Upper lobe of right lung (tissue), 1 donor: ENCODE measurements at regions not wholly inside any gene's neighbourhood (a gene's known extent, or its start where the extent isn't known, plus 50 kb on each side); places are given as distances from the start of the nearest gene placed in this dataset.
"Not testable (repeated sequence)": the region's sequence is repeated elsewhere in the genome, so short reads cannot be mapped to it uniquely, and the experiment has no call there.

Source experiments
- ATAC-seq: fragments of 200-7000 bp; cut with Tn5 transposase; one replicate; pipeline ENCODE4 v1.9.1; 2020; ENCODE audit warnings: mild to moderate bottlenecking, moderate library complexity
- DNase-seq: peaks from one replicate; pipeline ENCODE4 v3.0.0-alpha.2; 2020
- H3K27ac ChIP-seq: fragments of 200-600 bp; one replicate; pipeline ENCODE4 v1.8.0; 2022
- H3K27me3 ChIP-seq: fragments of 200-600 bp; one replicate; pipeline ENCODE4 v1.8.0; 2022; ENCODE audit warnings: mild to moderate bottlenecking
- H3K36me3 ChIP-seq: fragments of 200-600 bp; one replicate; pipeline ENCODE4 v1.8.0; 2022
- H3K4me1 ChIP-seq: fragments of 200-600 bp; one replicate; pipeline ENCODE4 v1.8.0; 2022
- H3K4me3 ChIP-seq: fragments of 200-600 bp; one replicate; pipeline ENCODE4 v1.8.0; 2022; ENCODE audit warnings: mild to moderate bottlenecking
- H3K9me3 ChIP-seq: fragments of 200-600 bp; one replicate; pipeline ENCODE4 v1.8.0; 2022
- CTCF ChIP-seq: fragments of 200-600 bp; IDR thresholded peaks from one replicate; pipeline ENCODE4 v1.8.0; 2022; ENCODE audit warnings: antibody characterized with exemption
- intact Hi-C: fragments of 100-400 bp; cut with DNase I; formaldehyde crosslinking; loops from one replicate; pipeline ENCODE4 v1.11.0; 2022
- donor health status: DM: no; HTN: yes; CAD: no; lungs with severe emphysema.

- DNase-seq, result no peak
- intact Hi-C loops, result no loop called here
- Histone ChIP-seq H3K27ac (no peak overlapping the region), H3K4me1 (no peaks in the 10 kb centered on the region), H3K27me3 (no peaks in the 10 kb centered on the region), H3K9me3 (peaks cover 12% of the 10 kb centered on the region), H3K36me3 (no peaks in the 10 kb centered on the region), H3K4me3 (no peak overlapping the region)
- ATAC-seq, result no peak
- no peak for TF ChIP-seq CTCF
These were observed 100.5 kb upstream of the ARID1B start for GRCh38 chr6:156676721-156677120.

GRCh38 chr6:156674197-156674596 is 103.0 kb upstream of the ARID1B start:
- TF ChIP-seq CTCF, result no peak
- DNase-seq (no peak), ATAC-seq (no peak)
- no peaks in the 10 kb centered on the region for H3K4me1 ChIP-seq
- intact Hi-C loops, result no loop called here
- H3K27ac ChIP-seq, result no peak overlapping the region
- no peaks in the 10 kb centered on the region for H3K27me3 ChIP-seq
- H3K4me3 ChIP-seq, result no peak overlapping the region
- H3K36me3 ChIP-seq, result no peaks in the 10 kb centered on the region
- H3K9me3 ChIP-seq, result peaks cover 12% of the 10 kb centered on the region

- H3K27ac ChIP-seq, DNase-seq, H3K36me3 ChIP-seq, intact Hi-C loops, ATAC-seq, H3K4me3 ChIP-seq, H3K27me3 ChIP-seq, H3K4me1 ChIP-seq: not testable (repeated sequence)
- peaks cover 12% of the 10 kb centered on the region for H3K9me3 ChIP-seq
These were observed 107.1 kb upstream of the ARID1B start for GRCh38 chr6:156670097-156670496.

DNA sequence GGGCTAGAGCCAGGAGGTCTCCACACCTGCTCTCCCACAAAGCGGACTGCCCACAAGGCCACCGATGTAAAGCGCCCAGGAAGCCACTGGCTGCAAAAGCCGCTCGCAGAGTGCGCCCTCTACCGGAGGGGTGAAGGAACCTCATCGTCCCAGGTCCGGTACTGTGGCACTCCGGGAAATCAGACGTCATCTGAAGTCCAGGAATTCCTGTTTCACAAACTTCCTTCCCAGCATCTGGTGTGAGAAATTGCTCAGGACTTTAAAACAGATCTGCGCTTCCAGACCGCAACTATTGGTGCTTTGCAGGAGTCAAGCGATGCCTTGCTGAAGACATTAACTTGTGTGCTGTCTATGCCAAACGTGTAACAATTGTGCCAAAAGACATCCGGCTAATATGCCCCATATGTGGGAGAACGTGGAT is 115.1 kb upstream of the ARID1B start:
- no peaks in the 10 kb centered on the region for H3K9me3 ChIP-seq
- no peak overlapping the region for H3K27ac ChIP-seq
- DNase-seq (peak; percentile 69), ATAC-seq (peak; percentile 83)
- no peaks in the 10 kb centered on the region for H3K27me3 ChIP-seq
- no peak overlapping the region for H3K4me3 ChIP-seq
- intact Hi-C loops, result no loop called here
- H3K4me1 ChIP-seq, result no peaks in the 10 kb centered on the region
- TF ChIP-seq CTCF, result peak; percentile 45
- no peaks in the 10 kb centered on the region for H3K36me3 ChIP-seq

- H3K27ac ChIP-seq, result no peak overlapping the region
- H3K9me3 ChIP-seq, result no peaks in the 10 kb centered on the region
- no peaks in the 10 kb centered on the region for H3K27me3 ChIP-seq
- no peaks in the 10 kb centered on the region for H3K4me1 ChIP-seq
- DNase-seq, result no peak
- H3K4me3 ChIP-seq, result no peak overlapping the region
- no peak for ATAC-seq
- no peak for TF ChIP-seq CTCF
- no peaks in the 10 kb centered on the region for H3K36me3 ChIP-seq
- intact Hi-C loops, result no loop called here
These were observed 116.8 kb upstream of the ARID1B start for GRCh38 chr6:156660389-156660788.

DNA sequence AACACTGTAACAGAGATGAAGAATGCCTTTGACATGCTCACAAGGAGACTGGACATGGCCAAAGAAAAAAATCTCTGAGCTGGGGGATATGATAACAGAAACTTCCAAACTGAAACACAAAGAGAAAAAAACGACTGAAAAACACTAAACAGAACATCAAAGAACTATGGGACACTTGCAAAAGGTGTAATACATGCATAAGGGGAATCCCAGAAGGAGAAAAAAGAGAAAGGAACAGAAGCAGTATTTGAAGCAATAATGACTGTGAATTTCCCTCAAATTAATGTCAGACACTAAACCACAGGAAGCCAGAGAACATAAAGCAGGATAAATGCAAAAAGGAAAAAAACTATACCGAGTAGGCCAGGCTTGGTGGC is 117.4 kb upstream of the ARID1B start:
- intact Hi-C loops, result no loop called here
- Histone ChIP-seq H3K27ac (no peak overlapping the region), H3K36me3 (no peaks in the 10 kb centered on the region), H3K9me3 (no peaks in the 10 kb centered on the region), H3K27me3 (no peaks in the 10 kb centered on the region), H3K4me3 (no peak overlapping the region), H3K4me1 (no peaks in the 10 kb centered on the region)
- DNase-seq (no peak), ATAC-seq (no peak)
- TF ChIP-seq CTCF, result no peak
